ENCODE measurements at regions not wholly inside any gene's neighbourhood (a gene's known extent, or its start where the extent isn't known, plus 50 kb on each side); places are given as distances from the start of the nearest gene placed in this dataset.

- H3K4me1 ChIP-seq = no peaks in the 10 kb centered on the region
- ATAC-seq (no peak), DNase-seq (no peak)
- no peak overlapping the region for H3K27ac ChIP-seq
- intact Hi-C loops (cut with DNase I) = no loop called here
- peaks cover 4% of the 10 kb centered on the region for H3K9me3 ChIP-seq
- no peak for TF ChIP-seq CTCF (IDR thresholded peaks at IDR 0.05)
- no peaks in the 10 kb centered on the region for H3K27me3 ChIP-seq
- H3K36me3 ChIP-seq = no peaks in the 10 kb centered on the region
- H3K4me3 ChIP-seq = no peak overlapping the region
Measured at GRCh38 chr7:85733169-85733915, 546.5 kb upstream of the SEMA3D start.

- DNase-seq (no peak), ATAC-seq (no peak)
- Histone ChIP-seq H3K36me3 (no peaks in the 10 kb centered on the region), H3K9me3 (peaks cover 4% of the 10 kb centered on the region), H3K27me3 (no peaks in the 10 kb centered on the region), H3K4me3 (no peak overlapping the region), H3K27ac (no peak overlapping the region), H3K4me1 (no peaks in the 10 kb centered on the region)
- no peak for TF ChIP-seq CTCF (IDR thresholded peaks at IDR 0.05)
- intact Hi-C loops (cut with DNase I) = no loop called here
Measured at GRCh38 chr7:85730012-85730411, 543.2 kb upstream of the SEMA3D start.

GRCh38 chr7:85725026-85725425 is 538.2 kb upstream of the SEMA3D start:
- ATAC-seq (no peak), DNase-seq (no peak)
- TF ChIP-seq CTCF (IDR thresholded peaks at IDR 0.05) = no peak
- Histone ChIP-seq H3K4me3 (no peak overlapping the region), H3K27me3 (no peaks in the 10 kb centered on the region), H3K4me1 (no peaks in the 10 kb centered on the region), H3K27ac (no peak overlapping the region), H3K36me3 (no peaks in the 10 kb centered on the region), H3K9me3 (peaks cover 4% of the 10 kb centered on the region)
- intact Hi-C loops (cut with DNase I) = no loop called here

GRCh38 chr7:85719981-85720953 is 533.4 kb upstream of the SEMA3D start:
- Histone ChIP-seq H3K27ac (no peak overlapping the region), H3K4me1 (no peaks in the 10 kb centered on the region), H3K4me3 (no peak overlapping the region), H3K9me3 (no peaks in the 10 kb centered on the region), H3K36me3 (no peaks in the 10 kb centered on the region), H3K27me3 (no peaks in the 10 kb centered on the region)
- no peak for TF ChIP-seq CTCF (IDR thresholded peaks at IDR 0.05)
- intact Hi-C loops (cut with DNase I) = no loop called here
- DNase-seq (no peak), ATAC-seq (no peak)

- Histone ChIP-seq H3K4me1 (no peaks in the 10 kb centered on the region), H3K27ac (no peak overlapping the region), H3K4me3 (no peak overlapping the region), H3K9me3 (no peaks in the 10 kb centered on the region), H3K36me3 (no peaks in the 10 kb centered on the region), H3K27me3 (no peaks in the 10 kb centered on the region)
- ATAC-seq = no peak
- intact Hi-C loops (cut with DNase I) = no loop called here
- no peak for TF ChIP-seq CTCF (IDR thresholded peaks at IDR 0.05)
- DNase-seq = no peak
Measured at GRCh38 chr7:85716353-85716752, 529.5 kb upstream of the SEMA3D start.

Data from upper lobe of right lung (tissue), 1 donor.